ENCODE measurements at regions not wholly inside any gene's neighbourhood (a gene's known extent, or its start where the extent isn't known, plus 50 kb on each side); places are given as distances from the start of the nearest gene placed in this dataset.

- no peaks in the 10 kb centered on the region for H3K79me2 ChIP-seq (ENCODE audit: insufficient read depth, low read length)
- intact Hi-C loops (cut with micrococcal nuclease) = no loop called here
- no peaks in the 10 kb centered on the region for H3K27me3 ChIP-seq (ENCODE audit: insufficient read depth, low read length)
- no peaks in the 10 kb centered on the region for H3K36me3 ChIP-seq (ENCODE audit: control insufficient read depth in 1 of 2, insufficient read depth in 2 of 2, low read length in 2 of 2)
- H3K4me3 ChIP-seq (replicated peaks in 1 of 2; ENCODE audit: low read depth in 1 of 2, low read length in 2 of 2) = no peak overlapping the region
- H3K9me2 ChIP-seq (ENCODE audit: insufficient read depth) = no peaks in the 10 kb centered on the region
- H3K4me2 ChIP-seq (ENCODE audit: low read length) = no peak overlapping the region
- ChIA-PET CTCF (no interaction called here), RAD21 (ENCODE audit: low non-redundant PET in 1 of 2, low total read pairs in 2 of 2, uncharacterized antibody in 2 of 2, unreplicated experiment in 2 of 2) (no interaction called here), POLR2A (no interaction called here)
- H3K9me3 ChIP-seq (ENCODE audit: control insufficient read depth in 1 of 2, insufficient read depth in 1 of 2, low read depth in 1 of 2, low read length in 2 of 2) = no peaks in the 10 kb centered on the region
- H2AFZ ChIP-seq (ENCODE audit: low read depth, low read length, poor library complexity, severe bottlenecking) = no peak overlapping the region
- no peaks in the 10 kb centered on the region for H4K20me1 ChIP-seq (ENCODE audit: insufficient read depth)
- TF ChIP-seq POLR2A (IDR thresholded peaks at IDR 0.05; ENCODE audit: borderline replicate concordance, extremely low read depth, insufficient read depth, insufficient read length) (no peak), EGR1 (IDR thresholded peaks at IDR 0.05; ENCODE audit: low read depth) (no peak), JUND (IDR thresholded peaks at IDR 0.05) (no peak), ZFX (IDR thresholded peaks at IDR 0.05) (no peak), EZH2phosphoT487 (IDR thresholded peaks at IDR 0.05; ENCODE audit: borderline replicate concordance) (no peak), ZNF274 (IDR thresholded peaks at IDR 0.05; ENCODE audit: low read depth, low read length) (no peak), ZBTB33 (IDR thresholded peaks at IDR 0.05; ENCODE audit: extremely low read depth, insufficient replicate concordance, low read length) (no peak), ATF3 (IDR thresholded peaks at IDR 0.05) (no peak), TCF7L2 (IDR thresholded peaks at IDR 0.05; ENCODE audit: borderline replicate concordance, extremely low read depth, insufficient read depth, insufficient read length) (no peak), EZH2 (IDR thresholded peaks at IDR 0.05) (no peak), CEBPB (IDR thresholded peaks at IDR 0.05; ENCODE audit: low read depth) (no peak), POLR2AphosphoS5 (IDR thresholded peaks at IDR 0.05; ENCODE audit: low read depth, low read length) (no peak), MAX (IDR thresholded peaks at IDR 0.05) (no peak), SRF (IDR thresholded peaks at IDR 0.05; ENCODE audit: low read depth) (no peak)
- no peak overlapping the region for H3K27ac ChIP-seq (ENCODE audit: low read depth, low read length)
- no peak overlapping the region for H3K9ac ChIP-seq (ENCODE audit: low read length)
- peaks cover 9 to 22% of the 10 kb centered on the region in 2 experiments; a peak in 3 of 4 replicates for H3K4me1 ChIP-seq (ENCODE audit: control insufficient read depth in 1 of 2, insufficient read depth in 2 of 2, low read length in 2 of 2)
- ATAC-seq = no peak
- BruUV-seq (replicated peaks) = no TSS peak
- DNase-seq (ENCODE audit: low read depth, low spot score) = no peak
Measured at GRCh38 chr2:8620611-8621382, 61.1 kb upstream of the ID2 start.
